ENCODE measurements at regions not wholly inside any gene's neighbourhood (a gene's known extent, or its start where the extent isn't known, plus 50 kb on each side); places are given as distances from the start of the nearest gene placed in this dataset.

DNA sequence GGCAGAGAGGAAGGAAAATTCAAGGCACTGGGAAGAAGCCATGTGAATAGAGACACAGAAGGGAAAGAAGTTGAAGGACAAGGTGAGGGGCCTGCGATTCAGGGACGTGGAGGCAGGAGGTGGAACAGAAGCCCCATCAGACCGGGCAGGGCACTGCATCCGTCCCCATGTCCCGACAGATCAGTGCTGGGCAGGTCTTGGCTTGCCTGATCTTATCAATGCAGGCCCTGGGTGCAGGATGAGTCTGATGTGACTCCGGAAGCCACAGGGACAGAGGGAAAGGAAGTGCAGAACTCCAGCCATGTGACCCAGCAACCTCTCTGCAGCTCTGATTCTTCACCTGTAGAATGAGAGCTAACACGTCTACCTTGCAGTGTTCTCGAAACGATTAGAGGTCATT is 136.2 kb upstream of the CTBP2 start:
- no peaks in the 10 kb centered on the region for H3F3A ChIP-seq (replicated peaks; ENCODE audit: insufficient read depth)
- no peak overlapping the region for H3K9ac ChIP-seq
- H3K9me2 ChIP-seq: no peaks in the 10 kb centered on the region
- no peak overlapping the region for H2AFZ ChIP-seq (ENCODE audit: low read depth)
- H4K20me1 ChIP-seq (ENCODE audit: insufficient read depth): no peaks in the 10 kb centered on the region
- ChIA-PET CTCF (no interaction called here), POLR2A (no interaction called here)
- H3K36me3 ChIP-seq (replicated peaks in 1 of 2; ENCODE audit: control insufficient read depth in 1 of 2, insufficient read depth in 2 of 2, low read length in 1 of 2): no peaks in the 10 kb centered on the region
- no peak overlapping the region for H3K4me2 ChIP-seq
- H3K27me3 ChIP-seq (ENCODE audit: insufficient read depth): no peaks in the 10 kb centered on the region
- no peak overlapping the region for H3K4me3 ChIP-seq (ENCODE audit: low read depth in 2 of 2, low read length in 1 of 2)
- 41% methylated on average over 9 of the region's 9 CpGs for WGBS (ENCODE audit: low lambda C conversion rate)
- H3K27ac ChIP-seq (ENCODE audit: low read depth in 2 of 2, low read length in 1 of 2): no peak overlapping the region
- H3K4me1 ChIP-seq (ENCODE audit: control insufficient read depth in 1 of 2, insufficient read depth in 2 of 2, low read depth in 1 of 2, low read length in 1 of 2): no peaks in the 10 kb centered on the region; a peak in 1 of 4 replicates
- no peak for TF ChIP-seq JUND (IDR thresholded peaks at IDR 0.05)
- TF ChIP-seq, protein P1, sequence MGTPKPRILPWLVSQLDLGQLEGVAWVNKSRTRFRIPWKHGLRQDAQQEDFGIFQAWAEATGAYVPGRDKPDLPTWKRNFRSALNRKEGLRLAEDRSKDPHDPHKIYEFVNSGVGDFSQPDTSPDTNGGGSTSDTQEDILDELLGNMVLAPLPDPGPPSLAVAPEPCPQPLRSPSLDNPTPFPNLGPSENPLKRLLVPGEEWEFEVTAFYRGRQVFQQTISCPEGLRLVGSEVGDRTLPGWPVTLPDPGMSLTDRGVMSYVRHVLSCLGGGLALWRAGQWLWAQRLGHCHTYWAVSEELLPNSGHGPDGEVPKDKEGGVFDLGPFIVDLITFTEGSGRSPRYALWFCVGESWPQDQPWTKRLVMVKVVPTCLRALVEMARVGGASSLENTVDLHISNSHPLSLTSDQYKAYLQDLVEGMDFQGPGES (IDR thresholded peaks at IDR 0.05; ENCODE audit: low read depth, low read length): no peak
- TF ChIP-seq, protein P2, sequence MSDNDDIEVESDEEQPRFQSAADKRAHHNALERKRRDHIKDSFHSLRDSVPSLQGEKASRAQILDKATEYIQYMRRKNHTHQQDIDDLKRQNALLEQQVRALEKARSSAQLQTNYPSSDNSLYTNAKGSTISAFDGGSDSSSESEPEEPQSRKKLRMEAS (IDR thresholded peaks at IDR 0.05; ENCODE audit: low read depth): no peak
- no peak for TF ChIP-seq YY1 (IDR thresholded peaks at IDR 0.05; ENCODE audit: low read depth)
- TF ChIP-seq EZH2phosphoT487 (IDR thresholded peaks at IDR 0.05; ENCODE audit: borderline replicate concordance, low read depth): no peak
- TF ChIP-seq, protein P3, sequence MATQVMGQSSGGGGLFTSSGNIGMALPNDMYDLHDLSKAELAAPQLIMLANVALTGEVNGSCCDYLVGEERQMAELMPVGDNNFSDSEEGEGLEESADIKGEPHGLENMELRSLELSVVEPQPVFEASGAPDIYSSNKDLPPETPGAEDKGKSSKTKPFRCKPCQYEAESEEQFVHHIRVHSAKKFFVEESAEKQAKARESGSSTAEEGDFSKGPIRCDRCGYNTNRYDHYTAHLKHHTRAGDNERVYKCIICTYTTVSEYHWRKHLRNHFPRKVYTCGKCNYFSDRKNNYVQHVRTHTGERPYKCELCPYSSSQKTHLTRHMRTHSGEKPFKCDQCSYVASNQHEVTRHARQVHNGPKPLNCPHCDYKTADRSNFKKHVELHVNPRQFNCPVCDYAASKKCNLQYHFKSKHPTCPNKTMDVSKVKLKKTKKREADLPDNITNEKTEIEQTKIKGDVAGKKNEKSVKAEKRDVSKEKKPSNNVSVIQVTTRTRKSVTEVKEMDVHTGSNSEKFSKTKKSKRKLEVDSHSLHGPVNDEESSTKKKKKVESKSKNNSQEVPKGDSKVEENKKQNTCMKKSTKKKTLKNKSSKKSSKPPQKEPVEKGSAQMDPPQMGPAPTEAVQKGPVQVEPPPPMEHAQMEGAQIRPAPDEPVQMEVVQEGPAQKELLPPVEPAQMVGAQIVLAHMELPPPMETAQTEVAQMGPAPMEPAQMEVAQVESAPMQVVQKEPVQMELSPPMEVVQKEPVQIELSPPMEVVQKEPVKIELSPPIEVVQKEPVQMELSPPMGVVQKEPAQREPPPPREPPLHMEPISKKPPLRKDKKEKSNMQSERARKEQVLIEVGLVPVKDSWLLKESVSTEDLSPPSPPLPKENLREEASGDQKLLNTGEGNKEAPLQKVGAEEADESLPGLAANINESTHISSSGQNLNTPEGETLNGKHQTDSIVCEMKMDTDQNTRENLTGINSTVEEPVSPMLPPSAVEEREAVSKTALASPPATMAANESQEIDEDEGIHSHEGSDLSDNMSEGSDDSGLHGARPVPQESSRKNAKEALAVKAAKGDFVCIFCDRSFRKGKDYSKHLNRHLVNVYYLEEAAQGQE (IDR thresholded peaks at IDR 0.05; ENCODE audit: low read depth, low read length): no peak
- TF ChIP-seq, protein P4, sequence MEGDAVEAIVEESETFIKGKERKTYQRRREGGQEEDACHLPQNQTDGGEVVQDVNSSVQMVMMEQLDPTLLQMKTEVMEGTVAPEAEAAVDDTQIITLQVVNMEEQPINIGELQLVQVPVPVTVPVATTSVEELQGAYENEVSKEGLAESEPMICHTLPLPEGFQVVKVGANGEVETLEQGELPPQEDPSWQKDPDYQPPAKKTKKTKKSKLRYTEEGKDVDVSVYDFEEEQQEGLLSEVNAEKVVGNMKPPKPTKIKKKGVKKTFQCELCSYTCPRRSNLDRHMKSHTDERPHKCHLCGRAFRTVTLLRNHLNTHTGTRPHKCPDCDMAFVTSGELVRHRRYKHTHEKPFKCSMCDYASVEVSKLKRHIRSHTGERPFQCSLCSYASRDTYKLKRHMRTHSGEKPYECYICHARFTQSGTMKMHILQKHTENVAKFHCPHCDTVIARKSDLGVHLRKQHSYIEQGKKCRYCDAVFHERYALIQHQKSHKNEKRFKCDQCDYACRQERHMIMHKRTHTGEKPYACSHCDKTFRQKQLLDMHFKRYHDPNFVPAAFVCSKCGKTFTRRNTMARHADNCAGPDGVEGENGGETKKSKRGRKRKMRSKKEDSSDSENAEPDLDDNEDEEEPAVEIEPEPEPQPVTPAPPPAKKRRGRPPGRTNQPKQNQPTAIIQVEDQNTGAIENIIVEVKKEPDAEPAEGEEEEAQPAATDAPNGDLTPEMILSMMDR (IDR thresholded peaks at IDR 0.05): no peak
- TF ChIP-seq FOXJ3 (CRISPR knock-in tag; IDR thresholded peaks at IDR 0.05): no peak
- no peak for TF ChIP-seq NRF1 (IDR thresholded peaks at IDR 0.05; ENCODE audit: low read depth, low read length)
- no peaks in the 10 kb centered on the region for H3K9me3 ChIP-seq
- no peaks in the 10 kb centered on the region for H3K79me2 ChIP-seq (ENCODE audit: insufficient read depth)
- no peak for DNase-seq

DNA sequence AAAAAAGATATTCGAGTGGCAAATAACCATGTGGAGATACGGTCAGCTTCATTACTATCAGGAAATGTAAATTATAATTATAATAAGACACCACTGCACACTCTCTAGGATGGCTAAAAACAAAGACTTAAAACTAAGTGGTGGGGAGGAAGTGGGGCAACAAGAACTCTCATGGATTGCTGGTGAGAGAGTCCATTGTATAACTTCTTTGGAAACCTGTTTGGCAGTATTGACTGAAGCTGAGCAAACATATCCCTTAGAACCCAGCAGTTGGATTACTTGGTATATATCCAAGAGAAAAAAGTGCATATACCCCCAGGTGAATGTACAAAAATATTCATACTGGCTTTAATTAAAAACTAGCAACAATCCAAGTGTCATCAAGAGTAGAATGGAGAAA is 133.7 kb upstream of the CTBP2 start:
- Histone ChIP-seq H3K4me2 (no peak overlapping the region), H3K36me3 (replicated peaks in 1 of 2; ENCODE audit: control insufficient read depth in 1 of 2, insufficient read depth in 2 of 2, low read length in 1 of 2) (no peaks in the 10 kb centered on the region), H2AFZ (ENCODE audit: low read depth) (no peak overlapping the region), H3K79me2 (ENCODE audit: insufficient read depth) (no peaks in the 10 kb centered on the region), H4K20me1 (ENCODE audit: insufficient read depth) (no peaks in the 10 kb centered on the region), H3F3A (replicated peaks; ENCODE audit: insufficient read depth) (no peaks in the 10 kb centered on the region), H3K9ac (no peak overlapping the region), H3K9me2 (no peaks in the 10 kb centered on the region), H3K27ac (ENCODE audit: low read depth in 2 of 2, low read length in 1 of 2) (no peak overlapping the region), H3K9me3 (no peaks in the 10 kb centered on the region), H3K4me3 (ENCODE audit: low read depth in 2 of 2, low read length in 1 of 2) (no peak overlapping the region), H3K4me1 (ENCODE audit: control insufficient read depth in 1 of 2, insufficient read depth in 2 of 2, low read depth in 1 of 2, low read length in 1 of 2) (no peaks in the 10 kb centered on the region; a peak in 1 of 4 replicates), H3K27me3 (ENCODE audit: insufficient read depth) (no peaks in the 10 kb centered on the region)
- DNase-seq: no peak
- ChIA-PET POLR2A (no interaction called here), CTCF (no interaction called here)
- 21% methylated on average over 2 of the region's 2 CpGs for WGBS (ENCODE audit: low lambda C conversion rate)
- TF ChIP-seq, protein P5, sequence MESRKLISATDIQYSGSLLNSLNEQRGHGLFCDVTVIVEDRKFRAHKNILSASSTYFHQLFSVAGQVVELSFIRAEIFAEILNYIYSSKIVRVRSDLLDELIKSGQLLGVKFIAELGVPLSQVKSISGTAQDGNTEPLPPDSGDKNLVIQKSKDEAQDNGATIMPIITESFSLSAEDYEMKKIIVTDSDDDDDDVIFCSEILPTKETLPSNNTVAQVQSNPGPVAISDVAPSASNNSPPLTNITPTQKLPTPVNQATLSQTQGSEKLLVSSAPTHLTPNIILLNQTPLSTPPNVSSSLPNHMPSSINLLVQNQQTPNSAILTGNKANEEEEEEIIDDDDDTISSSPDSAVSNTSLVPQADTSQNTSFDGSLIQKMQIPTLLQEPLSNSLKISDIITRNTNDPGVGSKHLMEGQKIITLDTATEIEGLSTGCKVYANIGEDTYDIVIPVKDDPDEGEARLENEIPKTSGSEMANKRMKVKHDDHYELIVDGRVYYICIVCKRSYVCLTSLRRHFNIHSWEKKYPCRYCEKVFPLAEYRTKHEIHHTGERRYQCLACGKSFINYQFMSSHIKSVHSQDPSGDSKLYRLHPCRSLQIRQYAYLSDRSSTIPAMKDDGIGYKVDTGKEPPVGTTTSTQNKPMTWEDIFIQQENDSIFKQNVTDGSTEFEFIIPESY (IDR thresholded peaks at IDR 0.05; ENCODE audit: borderline replicate concordance, low read depth): no peak
- TF ChIP-seq, protein P3 (IDR thresholded peaks at IDR 0.05; ENCODE audit: low read depth, low read length): no peak
- TF ChIP-seq ELF1 (IDR thresholded peaks at IDR 0.05) (no peak), YY1 (IDR thresholded peaks at IDR 0.05; ENCODE audit: low read depth) (no peak)
- TF ChIP-seq, protein P6, sequence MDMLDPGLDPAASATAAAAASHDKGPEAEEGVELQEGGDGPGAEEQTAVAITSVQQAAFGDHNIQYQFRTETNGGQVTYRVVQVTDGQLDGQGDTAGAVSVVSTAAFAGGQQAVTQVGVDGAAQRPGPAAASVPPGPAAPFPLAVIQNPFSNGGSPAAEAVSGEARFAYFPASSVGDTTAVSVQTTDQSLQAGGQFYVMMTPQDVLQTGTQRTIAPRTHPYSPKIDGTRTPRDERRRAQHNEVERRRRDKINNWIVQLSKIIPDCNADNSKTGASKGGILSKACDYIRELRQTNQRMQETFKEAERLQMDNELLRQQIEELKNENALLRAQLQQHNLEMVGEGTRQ (IDR thresholded peaks at IDR 0.05; ENCODE audit: borderline replicate concordance, low read depth, low read length): no peak

Measured in SK-N-SH (cell line).